NB4 (cell line): ENCODE measurements at regions not wholly inside any gene's neighbourhood (a gene's known extent, or its start where the extent isn't known, plus 50 kb on each side); places are given as distances from the start of the nearest gene placed in this dataset.

ENCODE experiments used
- DNase-seq: peaks from one replicate; pipeline ENCODE4 v3.0.0; 2010; ENCODE audit warnings: low read depth
- H3K4me3 ChIP-seq: one replicate; pipeline ENCODE4 v1.5.1; 2011; ENCODE audit warnings: mild to moderate bottlenecking, low read depth, low read length, moderate library complexity
- CTCF ChIP-seq: IDR thresholded peaks from one replicate; pipeline ENCODE4 v1.5.1; 2012; ENCODE audit warnings: low read depth, low read length
- MYC ChIP-seq: IDR thresholded peaks from 2 replicates; pipeline ENCODE4 v1.6.1; 2011; ENCODE audit warnings: low read depth, low read length
- POLR2A ChIP-seq: IDR thresholded peaks from 2 replicates; pipeline ENCODE4 v1.6.1; 2011; ENCODE audit warnings: mild to moderate bottlenecking; ENCODE audit not compliant: insufficient read length; ENCODE audit errors: extremely low read depth
- TF ChIP-seq, protein P1 (sequence below): IDR thresholded peaks from 2 replicates; pipeline ENCODE4 v1.6.1; 2011; ENCODE audit warnings: low read depth, low read length

GRCh38 chr20:21019814-21020658 is 86.1 kb downstream of the LINC00237 start:
- no peak overlapping the region for H3K4me3 ChIP-seq
- TF ChIP-seq CTCF (no peak), MYC (no peak), POLR2A (no peak)
- TF ChIP-seq, protein P1, sequence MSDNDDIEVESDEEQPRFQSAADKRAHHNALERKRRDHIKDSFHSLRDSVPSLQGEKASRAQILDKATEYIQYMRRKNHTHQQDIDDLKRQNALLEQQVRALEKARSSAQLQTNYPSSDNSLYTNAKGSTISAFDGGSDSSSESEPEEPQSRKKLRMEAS = no peak
- no peak for DNase-seq

- no peak overlapping the region for H3K4me3 ChIP-seq
- no peak for DNase-seq
- TF ChIP-seq MYC = no peak
- TF ChIP-seq, protein P1 = no peak
- no peak for TF ChIP-seq POLR2A
- no peak for TF ChIP-seq CTCF
Observed at GRCh38 chr20:21019468-21019813, 86.7 kb downstream of the LINC00237 start.

- DNase-seq = no peak
- no peak overlapping the region for H3K4me3 ChIP-seq
- TF ChIP-seq POLR2A (no peak), MYC (no peak), CTCF (no peak)
- TF ChIP-seq, protein P1 = no peak
Observed at GRCh38 chr20:21018576-21018975, 87.6 kb downstream of the LINC00237 start.

- TF ChIP-seq POLR2A = no peak
- TF ChIP-seq CTCF = no peak
- TF ChIP-seq, protein P1 = no peak
- no peak for TF ChIP-seq MYC
- no peak for DNase-seq
- no peak overlapping the region for H3K4me3 ChIP-seq
Observed at GRCh38 chr20:21017528-21018085, 88.6 kb downstream of the LINC00237 start.

DNA sequence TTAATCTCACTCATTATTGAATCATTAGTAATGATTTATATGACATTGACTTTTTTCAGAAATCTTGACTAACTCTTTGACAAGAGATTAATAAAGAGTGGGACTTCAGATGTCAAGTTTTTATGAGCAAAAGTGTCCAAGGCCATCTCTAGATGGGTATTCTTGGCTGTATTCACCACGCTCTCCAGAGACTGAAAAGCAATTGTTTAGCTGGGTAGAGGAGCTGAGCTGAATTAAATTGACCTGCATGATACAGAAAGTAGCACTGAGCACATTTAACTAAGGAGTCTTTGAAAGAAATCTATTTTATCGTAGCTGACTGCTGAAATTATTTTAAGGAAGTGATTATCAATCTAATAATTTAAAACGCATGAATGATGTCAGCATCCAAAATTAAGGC is 89.4 kb downstream of the LINC00237 start:
- no peak for DNase-seq
- TF ChIP-seq POLR2A (no peak), CTCF (no peak), MYC (no peak)
- TF ChIP-seq, protein P1 = no peak

More for the DNA sequence above, 89.4 kb downstream of the LINC00237 start:
- no peak overlapping the region for H3K4me3 ChIP-seq
